NCI-H526 treated with DMSO at 0.1 percent for 48 hours (cell line): ENCODE measurements at regions not wholly inside any gene's neighbourhood (a gene's known extent, or its start where the extent isn't known, plus 50 kb on each side); places are given as distances from the start of the nearest gene placed in this dataset.

ENCODE experiments used
- DNase-seq: peaks from one replicate; lab custom pipeline; 2025; lab: John Stamatoyannopoulos, UW

DNA sequence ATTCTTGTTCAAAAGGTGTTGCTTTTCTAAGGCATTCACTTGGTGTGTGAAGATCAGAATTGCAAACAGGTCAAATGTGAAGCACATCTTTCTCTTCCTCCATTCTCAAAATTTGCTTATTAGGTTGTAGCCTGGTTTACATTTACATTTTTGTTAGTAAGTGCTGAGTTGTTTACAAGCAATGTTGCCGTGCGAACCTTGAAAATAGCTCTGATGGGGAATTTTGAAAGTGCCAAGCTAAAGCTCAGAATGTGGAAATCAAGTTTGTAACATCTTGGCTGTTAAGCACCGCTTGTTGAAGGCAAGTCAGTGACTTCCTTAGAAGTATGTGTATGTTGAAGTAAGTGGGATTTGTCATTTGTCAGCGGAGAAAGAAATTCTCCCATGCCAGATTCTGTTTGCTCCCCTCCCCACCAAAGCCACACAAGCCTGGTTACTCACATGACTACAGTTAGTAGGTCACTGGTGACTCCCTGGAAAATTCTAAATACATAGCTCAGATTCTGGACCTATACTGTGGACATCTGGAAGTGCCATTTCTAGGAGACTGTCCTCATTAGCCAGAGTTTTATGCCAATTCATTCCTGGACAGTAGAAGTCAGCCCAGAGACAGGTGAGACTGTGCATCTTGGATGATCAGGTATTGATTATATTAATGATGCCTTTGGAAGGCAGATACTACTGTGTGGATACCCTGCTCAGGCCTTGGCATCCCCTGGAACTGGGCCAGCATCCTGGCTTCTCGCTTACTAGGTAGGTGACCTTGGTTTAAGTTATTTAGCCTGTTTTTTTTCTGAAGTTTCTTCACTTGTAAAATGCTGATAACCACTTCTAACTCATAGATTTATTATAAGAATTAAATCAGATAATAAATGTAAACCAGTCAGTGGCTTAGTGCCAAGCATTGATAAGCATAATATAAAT is 390.6 kb upstream of the SEMA6D start:
- no peak for DNase-seq

DNA sequence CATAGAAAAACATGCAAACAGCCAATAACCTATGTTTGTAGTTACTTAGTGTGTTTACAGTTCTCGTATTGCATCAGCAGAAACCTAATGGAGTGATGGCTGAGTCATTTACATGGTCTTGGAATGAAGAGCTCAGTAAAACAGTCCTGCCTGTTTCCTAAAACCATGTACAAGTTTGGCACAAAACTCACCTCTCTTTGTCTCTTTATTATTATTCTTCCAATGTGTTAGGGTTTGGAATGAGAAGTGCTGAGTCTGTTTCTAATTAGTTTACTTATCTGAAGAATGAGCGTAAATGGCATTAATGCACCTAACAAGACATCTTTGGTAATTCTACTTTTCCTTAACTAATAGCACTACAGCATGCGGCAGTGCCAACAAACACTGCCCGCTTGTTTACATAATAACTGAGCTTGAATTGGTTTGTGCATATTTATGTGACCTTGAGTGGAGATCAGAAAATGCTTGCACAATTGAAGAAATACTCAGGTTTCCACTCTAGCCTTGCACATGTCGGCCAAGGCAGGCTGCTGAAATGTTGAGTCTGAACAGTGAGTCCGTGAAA is 385.4 kb upstream of the SEMA6D start:
- no peak for DNase-seq

DNA sequence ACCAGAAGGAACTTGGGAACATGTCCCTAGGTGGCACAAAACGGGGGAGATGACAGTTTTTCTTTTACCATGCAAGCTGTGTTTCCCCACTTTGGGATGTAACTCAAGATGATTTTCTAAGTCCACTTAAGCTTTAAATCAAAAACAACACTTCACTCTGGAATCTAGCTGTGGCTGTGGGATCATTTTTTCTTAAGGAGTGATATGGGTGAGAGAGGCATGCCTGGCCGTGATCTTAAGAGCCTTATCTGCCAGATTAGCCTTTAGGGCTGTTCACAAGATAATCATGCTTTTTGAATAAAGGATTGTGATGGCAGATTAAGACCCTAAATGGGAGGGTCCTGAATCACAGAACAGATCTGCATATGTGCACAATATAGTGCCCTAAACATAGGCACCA is 384.8 kb upstream of the SEMA6D start:
- DNase-seq, result no peak

DNA sequence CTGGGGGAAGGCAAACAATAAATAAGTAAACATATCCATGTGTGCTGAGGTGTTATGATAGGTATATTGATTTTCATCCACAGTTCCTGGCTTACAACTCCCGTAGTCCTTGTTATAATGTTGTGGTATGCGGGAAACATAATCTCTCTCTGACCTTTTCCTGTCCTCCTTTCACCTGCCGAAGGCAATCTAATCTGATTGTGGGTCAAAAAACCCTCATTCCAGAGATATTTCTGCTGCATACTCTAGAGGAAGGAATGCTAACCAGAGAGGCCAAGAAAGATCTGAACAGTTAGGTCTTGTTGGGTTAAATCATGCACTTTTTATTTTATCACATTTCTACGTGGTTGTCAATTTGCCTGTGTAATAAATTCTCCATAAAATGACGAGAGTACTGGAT is 383.6 kb upstream of the SEMA6D start:
- DNase-seq, result no peak

DNA sequence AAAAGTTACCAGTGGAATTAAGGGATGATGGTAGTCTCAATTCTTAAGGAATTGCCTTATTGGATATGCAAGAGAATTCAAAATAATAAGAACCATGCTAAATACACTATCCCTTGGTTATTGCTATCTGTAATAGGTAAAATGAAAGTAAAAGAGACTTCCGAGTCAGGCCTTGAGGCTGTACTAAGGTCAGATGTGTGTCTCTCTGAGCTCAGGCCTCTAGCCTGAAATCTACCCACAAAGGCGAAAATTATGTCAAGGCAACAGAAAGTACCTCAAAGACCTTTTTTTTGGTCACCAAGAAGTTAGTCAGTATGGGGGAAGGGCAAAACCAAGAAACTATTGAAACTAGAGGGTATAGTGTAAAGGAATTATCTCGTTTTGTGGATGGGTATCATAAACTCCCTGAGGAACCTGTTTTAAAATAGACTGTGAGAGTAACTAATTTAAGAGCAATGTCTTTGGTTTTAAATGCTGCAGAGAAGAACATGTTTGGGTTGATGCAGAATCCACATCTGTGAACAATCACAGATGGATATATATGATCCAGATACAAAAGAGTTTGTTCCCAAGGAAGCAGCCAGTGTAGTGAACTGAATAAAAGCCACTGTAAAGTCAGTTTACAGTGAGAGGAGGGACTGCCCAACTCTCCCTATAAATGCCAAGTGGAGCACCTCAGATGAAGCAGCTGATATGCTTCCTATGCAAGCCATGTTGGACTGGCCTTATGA is 382.3 kb upstream of the SEMA6D start:
- no peak for DNase-seq

DNA sequence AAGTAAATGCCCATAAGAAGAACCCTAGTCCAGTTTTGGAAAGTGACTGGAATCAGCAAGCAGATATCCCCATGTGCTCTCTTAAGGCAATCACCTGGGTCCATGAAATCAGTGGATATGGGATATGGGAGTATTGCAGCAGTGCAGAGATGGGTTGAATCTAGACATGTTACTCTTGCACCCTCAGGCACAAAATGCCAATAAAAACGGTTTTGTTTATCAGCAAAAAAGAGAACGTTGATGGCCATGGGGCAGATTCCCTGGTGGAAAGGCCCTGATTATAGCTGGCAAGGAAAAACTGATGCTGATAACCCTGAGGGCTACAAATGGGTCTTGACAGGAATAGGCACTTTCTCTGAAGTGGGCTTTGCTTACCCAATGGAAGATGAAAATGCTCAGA is 380.2 kb upstream of the SEMA6D start:
- no peak for DNase-seq

DNA sequence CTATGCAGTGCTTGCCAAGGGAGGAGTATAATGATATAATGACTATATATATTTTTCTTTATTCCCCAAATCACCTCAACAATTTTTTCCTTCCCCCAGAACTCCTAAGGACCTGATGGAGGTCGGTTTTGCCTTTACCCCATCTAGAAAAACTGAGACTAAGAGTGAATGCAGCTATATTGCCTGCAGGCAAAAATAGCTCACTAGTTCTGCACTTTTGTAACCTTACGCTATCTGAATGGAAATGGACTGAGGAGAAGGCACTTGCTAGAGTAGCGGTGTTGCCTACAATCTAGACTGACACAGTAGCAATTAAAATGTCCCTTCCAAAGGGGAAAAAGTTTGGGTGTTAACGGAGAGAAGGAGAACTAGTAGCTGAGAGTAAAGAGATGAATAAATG is 379.5 kb upstream of the SEMA6D start:
- DNase-seq, result no peak

DNA sequence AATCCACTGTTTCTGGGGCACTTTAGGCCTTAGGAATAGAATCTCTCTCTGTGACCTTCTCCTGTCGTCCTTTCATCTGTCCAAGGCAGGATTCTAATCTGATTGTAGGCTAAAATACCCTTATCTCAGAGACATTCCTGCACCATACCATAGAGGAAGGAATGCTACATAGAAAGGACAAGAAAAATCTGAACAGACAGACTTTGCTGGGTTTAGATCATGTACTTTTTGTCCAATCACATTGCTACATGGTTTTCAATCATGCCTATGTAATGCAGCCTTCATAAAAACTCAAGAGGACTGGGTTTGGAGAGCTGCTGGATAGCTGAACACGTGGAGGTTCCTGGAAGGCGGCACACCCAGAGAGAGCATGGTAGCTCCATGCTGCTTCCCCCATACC is 378.5 kb upstream of the SEMA6D start:
- no peak for DNase-seq

DNA sequence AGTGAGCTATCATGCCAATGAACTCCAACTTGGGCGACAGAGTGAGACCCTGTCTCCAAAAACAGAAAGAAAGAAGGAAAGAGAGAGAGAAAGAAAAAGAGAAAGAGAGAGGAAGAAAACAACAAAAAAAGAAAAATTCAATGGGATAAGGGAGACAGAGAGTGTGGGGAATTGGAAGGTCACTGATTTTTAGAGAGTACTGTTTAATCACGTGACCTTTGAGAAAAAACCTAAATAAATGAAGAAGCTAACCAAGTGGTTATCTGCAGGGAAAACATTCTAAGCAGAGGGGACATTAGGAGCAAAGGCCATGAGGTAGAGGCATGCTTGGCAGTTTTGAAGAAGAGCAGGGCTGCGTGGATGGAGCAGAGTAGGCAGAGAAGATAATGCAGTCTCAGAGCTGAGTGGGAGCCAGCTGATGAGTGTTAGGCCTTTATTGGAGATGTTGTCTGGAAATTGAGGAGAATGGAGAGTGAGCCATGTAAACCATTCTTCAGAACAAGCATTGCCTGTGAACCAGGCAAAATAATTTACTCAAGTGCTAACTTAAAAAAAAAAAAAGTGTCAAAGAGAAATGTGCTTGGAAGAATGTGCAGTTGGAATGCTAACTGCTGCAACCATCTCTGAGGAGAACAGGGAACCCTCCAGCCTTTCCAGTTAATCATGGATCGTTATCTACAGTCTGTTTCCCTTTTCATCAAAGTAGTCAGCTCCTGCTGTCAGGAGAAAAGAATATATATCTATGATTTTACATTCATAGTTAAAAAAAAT is 377.3 kb upstream of the SEMA6D start:
- no peak for DNase-seq

DNA sequence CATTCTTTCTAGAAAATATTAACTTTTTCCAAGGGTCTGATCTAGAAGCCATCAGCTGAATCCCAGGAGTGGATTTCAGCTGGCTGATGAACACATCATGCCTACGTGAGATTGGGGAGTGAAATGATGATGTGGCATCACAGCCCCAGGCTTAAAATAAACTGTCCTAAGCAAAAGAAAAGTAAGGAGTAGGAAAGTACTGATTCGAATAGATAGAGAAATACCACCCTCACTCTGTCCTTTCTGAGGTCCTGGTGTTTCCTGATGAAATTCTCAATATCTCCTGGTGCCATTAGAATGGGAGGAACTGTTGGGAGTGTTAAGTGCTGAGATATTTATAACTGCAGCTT is 376.8 kb upstream of the SEMA6D start:
- DNase-seq, result no peak

DNA sequence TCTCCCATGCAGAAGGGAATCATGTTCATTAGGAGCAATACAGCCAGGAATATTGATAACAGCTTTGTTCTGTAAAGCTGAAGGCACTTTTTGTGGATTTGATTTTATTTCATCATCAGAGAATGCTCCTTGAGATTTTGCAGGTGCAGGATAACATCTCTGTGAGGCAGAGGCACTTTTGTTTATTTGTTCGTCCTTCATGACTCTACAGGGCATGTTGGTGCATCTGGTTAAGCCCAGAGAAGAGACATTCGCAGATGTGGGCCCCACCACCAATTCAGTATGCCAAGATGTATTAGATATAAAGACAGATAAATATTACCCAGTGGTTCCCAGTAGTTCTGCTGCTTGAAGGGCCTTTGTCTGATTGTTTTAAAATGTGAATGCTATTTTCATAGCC is 368.1 kb upstream of the SEMA6D start:
- no peak for DNase-seq

DNA sequence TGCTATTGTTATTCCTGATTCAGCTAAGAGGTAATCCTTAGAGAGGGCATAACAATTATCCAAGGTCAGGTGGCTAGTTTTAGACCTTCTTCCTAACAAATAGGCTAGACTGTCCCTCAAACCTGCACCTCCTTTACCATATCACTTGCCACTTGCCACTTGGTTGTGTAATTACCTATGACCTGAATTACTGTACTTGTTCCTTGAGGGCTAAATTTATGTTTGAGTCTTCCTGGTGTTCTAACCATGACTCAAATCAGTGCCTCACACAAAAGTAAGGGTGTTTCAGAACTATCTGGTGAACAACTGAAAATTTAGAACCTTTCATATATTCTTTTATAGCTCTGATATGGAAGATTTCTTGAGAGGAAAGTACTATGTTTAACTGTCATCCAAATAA is 365.8 kb upstream of the SEMA6D start:
- no peak for DNase-seq

DNA sequence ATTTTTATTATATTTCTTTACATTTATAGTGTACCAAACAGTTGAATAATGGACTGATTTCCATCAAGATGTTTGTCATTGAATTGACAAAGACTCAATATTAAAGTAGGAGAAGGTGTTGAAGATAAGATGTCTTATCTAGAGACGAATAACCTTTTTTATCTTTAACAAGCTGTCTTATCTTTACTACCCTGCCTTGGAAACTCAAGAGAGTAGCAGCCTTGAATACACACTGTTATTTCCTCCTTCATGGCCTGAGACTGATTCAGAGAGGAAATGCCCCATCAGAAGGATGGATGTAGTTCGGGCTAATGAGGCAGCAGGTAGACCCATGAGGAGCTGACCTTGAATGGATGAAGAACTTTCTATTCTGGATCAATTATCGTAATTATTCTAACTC is 365.1 kb upstream of the SEMA6D start:
- no peak for DNase-seq

DNA sequence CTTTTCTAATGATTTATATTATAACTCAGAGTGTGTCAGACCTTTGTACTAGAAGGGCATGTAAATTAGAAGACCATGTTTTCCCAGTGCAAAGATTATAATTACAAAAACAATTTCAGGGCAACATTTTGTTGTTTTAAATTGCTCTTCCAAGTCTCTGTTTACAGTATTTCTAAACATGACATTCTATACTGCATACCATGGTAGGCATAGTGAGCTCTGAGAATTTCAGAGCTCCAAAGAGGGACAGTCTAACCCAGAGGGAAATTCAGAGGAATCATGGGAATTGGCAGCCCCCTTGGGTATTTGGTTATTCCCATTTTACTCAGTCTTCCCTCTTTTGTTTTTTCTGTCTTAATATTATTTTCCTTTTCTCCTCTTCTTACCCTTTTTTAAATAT is 361.5 kb upstream of the SEMA6D start:
- no peak for DNase-seq

DNA sequence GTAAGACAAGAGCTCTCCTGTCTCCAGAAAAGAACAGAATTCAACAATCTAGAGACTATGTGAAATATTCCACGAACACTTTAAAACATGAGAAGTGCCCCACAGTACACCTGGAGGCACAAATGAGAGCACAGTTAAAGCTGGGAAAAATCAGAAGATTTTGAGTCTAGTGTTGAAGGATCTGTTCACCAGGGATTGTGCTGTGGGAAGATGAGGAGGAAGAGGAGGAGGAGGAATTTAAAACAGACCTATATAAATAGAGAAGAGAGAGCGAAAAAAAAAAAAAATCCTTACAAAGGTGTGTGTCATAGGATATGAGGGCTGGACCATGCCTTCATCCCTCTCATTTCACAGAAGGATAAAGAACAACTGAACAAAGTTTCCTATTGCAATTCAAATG is 361.0 kb upstream of the SEMA6D start:
- DNase-seq, result no peak

DNA sequence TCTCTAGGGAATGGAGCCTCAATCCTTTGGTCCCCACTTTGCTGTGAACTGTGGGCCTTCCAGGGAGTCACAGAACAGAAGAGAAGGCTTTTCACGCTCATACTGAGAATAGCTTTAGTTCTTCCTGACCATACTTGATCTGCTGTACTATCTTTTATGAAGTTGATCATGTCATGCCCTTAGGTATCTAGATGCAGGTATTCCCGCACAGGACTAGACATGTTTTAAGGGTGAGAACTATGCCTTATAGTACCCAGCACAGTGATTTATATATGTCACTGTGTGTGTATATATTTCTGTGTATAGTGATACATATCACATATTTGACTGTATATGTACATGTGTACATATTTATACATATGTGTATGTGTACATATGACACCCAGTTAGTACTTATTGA is 358.4 kb upstream of the SEMA6D start:
- no peak for DNase-seq

DNA sequence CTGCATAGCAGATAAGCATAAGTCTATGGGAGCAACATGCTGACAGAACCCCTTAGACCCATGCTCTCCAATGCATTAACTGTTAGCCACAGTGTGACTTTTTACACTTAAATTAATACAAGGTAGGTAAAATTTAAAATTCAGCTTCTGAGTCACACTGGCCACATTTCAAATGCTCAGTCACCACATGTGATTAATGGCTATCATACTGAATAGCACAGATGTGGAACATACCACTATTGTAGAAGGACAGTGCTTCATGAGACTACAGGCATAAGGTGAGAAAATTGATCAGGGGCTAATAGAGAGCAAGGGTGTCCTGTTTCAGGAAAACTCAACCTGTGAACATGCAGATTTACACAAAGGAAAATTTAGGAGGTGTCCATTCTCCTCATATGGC is 357.0 kb upstream of the SEMA6D start:
- no peak for DNase-seq

DNA sequence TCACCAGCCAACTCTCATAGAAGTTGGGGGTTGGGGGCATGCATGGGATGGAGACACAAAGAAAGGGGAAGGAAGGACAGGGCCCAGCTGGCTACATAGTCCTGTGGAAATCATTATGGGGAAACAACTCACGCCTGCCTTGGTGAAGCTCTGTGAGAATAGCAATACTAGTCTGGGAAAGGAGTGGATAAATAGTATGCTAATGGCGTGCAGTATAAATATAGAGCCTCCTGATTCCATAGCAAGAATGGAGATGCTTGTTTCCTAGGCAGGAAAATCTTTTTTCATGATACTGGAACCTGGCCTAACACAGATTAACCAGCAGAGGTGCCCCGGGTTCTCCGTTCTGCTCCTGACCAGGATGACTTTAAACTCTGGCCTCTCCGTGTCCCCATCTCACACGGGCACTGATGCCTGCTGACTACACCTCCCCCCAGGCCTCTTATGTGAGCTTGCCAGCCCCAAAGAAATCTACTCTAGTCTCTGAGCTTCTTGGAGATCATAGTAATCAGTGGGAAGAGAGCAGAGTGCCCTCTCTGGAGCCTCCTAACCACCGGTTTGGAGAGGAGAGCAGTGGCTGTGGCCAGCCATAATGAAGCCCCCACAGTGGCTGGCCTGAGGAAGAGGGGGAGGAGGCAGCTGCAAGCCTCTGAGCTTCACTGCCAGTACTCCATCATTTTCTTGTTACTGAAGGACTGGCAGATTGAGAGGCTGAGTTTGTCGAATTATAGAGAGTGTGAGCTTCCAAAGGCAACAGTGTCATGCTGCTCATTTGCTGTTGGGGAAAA is 355.0 kb upstream of the SEMA6D start:
- DNase-seq, result no peak

DNA sequence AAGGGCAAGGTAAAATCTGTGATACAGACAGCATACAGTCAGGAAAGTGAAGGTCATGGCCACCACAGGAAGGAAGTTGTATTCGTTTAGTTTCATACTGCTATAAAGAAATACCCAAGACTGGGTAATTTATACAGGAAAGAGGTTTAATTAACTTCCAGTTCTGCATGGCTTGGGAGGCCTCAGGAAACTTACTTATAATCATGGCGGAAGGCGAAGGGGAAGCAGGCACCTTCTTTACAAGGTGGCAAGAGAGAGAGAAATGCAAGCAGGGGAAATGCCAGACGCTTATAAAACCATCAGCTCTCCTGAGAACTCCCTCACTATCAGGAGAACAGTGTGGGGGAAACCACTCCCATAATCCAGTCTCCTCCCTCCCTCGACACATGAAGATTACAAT is 353.7 kb upstream of the SEMA6D start:
- DNase-seq, result no peak

DNA sequence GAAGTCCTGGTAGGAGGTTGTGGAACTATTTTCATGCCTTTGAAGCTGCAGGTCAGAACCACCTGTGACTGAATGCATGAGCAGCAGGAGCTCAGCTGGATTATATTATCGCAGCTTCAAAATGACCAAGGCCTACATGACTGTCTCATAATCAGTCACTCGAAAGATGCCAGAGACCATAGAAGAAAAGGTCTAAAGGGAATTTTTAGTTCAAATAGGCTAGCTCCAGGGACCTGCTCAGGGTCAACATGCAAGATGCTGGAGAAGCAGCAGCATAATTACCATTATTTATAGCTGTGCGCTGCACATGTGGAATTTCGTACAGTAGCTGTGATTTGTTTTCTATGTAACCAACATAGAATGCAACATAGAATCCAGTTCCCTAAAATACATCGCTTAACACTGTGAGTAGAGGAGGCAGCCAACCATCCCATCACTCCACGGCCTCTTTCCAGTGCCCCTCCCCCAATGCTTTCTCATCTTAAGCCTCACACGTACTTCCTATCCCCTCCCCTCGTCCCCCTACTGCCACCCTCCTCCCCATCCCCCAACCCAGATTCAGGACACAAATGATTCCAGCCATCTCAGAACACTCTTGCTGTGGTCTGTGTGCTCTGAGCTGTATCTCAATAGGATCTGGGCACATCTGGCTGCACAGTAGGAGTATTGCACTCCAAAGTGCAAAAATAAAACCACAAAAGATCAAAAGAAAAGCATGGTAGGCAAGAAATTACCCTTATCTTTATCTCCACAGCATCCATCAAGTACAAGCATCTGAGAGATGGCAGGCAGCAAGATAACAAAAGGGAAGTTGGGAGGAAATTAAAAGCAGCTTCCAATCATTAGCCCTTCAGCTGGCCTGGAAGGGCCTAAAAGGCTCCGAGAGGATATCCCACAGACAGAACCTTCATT is 352.8 kb upstream of the SEMA6D start:
- no peak for DNase-seq

DNA sequence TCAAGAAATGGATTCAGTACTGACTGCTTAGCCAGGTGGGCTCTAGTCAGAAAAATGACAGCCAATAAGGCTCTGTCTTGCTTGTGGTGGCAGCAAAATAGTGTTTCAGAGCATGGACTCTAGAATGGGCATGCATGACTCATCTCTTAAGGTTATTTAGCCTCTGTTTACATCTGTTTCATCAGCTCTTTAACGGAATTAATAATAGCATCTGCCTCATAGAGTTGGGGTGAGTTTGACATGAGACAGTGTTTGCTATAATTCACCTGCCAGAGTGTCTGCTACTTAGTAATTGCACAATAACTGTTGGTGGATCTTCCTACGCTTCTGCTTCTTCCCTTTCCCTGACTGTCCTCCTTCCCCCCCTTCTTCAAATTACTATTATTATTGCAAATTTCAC is 350.4 kb upstream of the SEMA6D start:
- no peak for DNase-seq
